ENCODE measurements at regions not wholly inside any gene's neighbourhood (a gene's known extent, or its start where the extent isn't known, plus 50 kb on each side); places are given as distances from the start of the nearest gene placed in this dataset.

- Histone ChIP-seq H3K4me1 (no peaks in the 10 kb centered on the region), H3K27me3 (peaks cover 0 to 5% (median 0%) of the 10 kb centered on the region in 7 donors), H3K9me3 (no peaks in the 10 kb centered on the region), H3K36me3 (no peaks in the 10 kb centered on the region), H3K4me3 (no peak overlapping the region), H3K27ac (no peak overlapping the region)
- ATAC-seq (no peak), DNase-seq (no peak)
- TF ChIP-seq CTCF (IDR thresholded peaks at IDR 0.05): no peak
- 71 to 74% methylated on average over 8 of the region's 8 CpGs for WGBS, 2 donors
- intact Hi-C loops (cut with DNase I): no loop called here
Measured at GRCh38 chr1:30473922-30474817, 249.2 kb downstream of the MATN1 start.

- Histone ChIP-seq H3K9me3 (no peaks in the 10 kb centered on the region), H3K36me3 (no peaks in the 10 kb centered on the region), H3K27me3 (no peaks in the 10 kb centered on the region), H3K4me1 (no peaks in the 10 kb centered on the region), H3K27ac (no peak overlapping the region), H3K4me3 (no peak overlapping the region)
- intact Hi-C loops (cut with DNase I): no loop called here
- WGBS, 2 donors: 73 to 85% methylated on average over 7 of the region's 7 CpGs
- TF ChIP-seq CTCF (IDR thresholded peaks at IDR 0.05): peak in 2 of 9 donors; percentile 15 to 25
- peak in 3 of 8 donors; percentile 30 to 81 (median 80) for ATAC-seq
- no peak for DNase-seq
Measured at GRCh38 chr1:30472526-30472925, 250.9 kb downstream of the MATN1 start.

GRCh38 chr1:30472009-30472408, 251.4 kb downstream of the MATN1 start:
- Histone ChIP-seq H3K4me3 (no peak overlapping the region), H3K27me3 (peaks cover 0 to 3% (median 0%) of the 10 kb centered on the region in 7 donors), H3K36me3 (no peaks in the 10 kb centered on the region), H3K27ac (no peak overlapping the region), H3K9me3 (no peaks in the 10 kb centered on the region), H3K4me1 (no peaks in the 10 kb centered on the region)
- DNase-seq: no peak
- intact Hi-C loops (cut with DNase I): no loop called here
- no peak for TF ChIP-seq CTCF (IDR thresholded peaks at IDR 0.05)
- ATAC-seq: peak in 1 of 8 donors; percentile 20
- 73 to 81% methylated on average over 4 of the region's 4 CpGs for WGBS, 2 donors

GRCh38 chr1:30471307-30471706, 252.1 kb downstream of the MATN1 start:
- Histone ChIP-seq H3K4me3 (no peak overlapping the region), H3K27me3 (peaks cover 0 to 6% (median 0%) of the 10 kb centered on the region in 7 donors), H3K9me3 (no peaks in the 10 kb centered on the region), H3K4me1 (no peaks in the 10 kb centered on the region), H3K27ac (no peak overlapping the region), H3K36me3 (no peaks in the 10 kb centered on the region)
- no peak for TF ChIP-seq CTCF (IDR thresholded peaks at IDR 0.05)
- WGBS, 2 donors: 86 to 95% methylated on average over 2 of the region's 2 CpGs
- DNase-seq (no peak), ATAC-seq (no peak)
- intact Hi-C loops (cut with DNase I): no loop called here

Data from heart right ventricle (tissue), 16 donors.